Neural cell (in vitro differentiated cells): ENCODE measurements at regions not wholly inside any gene's neighbourhood (a gene's known extent, or its start where the extent isn't known, plus 50 kb on each side); places are given as distances from the start of the nearest gene placed in this dataset.

Experiments used
- H2AFZ ChIP-seq: fragments of 200-600, 300-800 bp; sonication (generic), shearing (Covaris generic); 2 replicates; pipeline ENCODE4 v1.6.0; 2014; ENCODE audit warnings: low read depth, mild to moderate bottlenecking, antibody characterized with exemption, low read length, moderate library complexity
- H3F3A ChIP-seq: fragments of 200-600 bp; shearing (Covaris generic); 2 replicates; pipeline ENCODE4 v1.6.1; 2016; ENCODE audit warnings: mild to moderate bottlenecking, moderate library complexity, mixed read lengths, antibody characterized with exemption, low read length; ENCODE audit not compliant: insufficient read depth, poor library complexity, severe bottlenecking
- H3K27ac ChIP-seq: fragments of 200-600, 300-800 bp; sonication (generic), shearing (Covaris generic); 2 replicates; pipeline ENCODE4 v1.5.1; 2014; ENCODE audit warnings: mild to moderate bottlenecking, low read length, moderate library complexity
- H3K27me3 ChIP-seq: fragments of 300-800, 200-600 bp; sonication (generic), shearing (Covaris generic); 2 replicates; pipeline ENCODE4 v1.6.0; 2014; ENCODE audit warnings: mild to moderate bottlenecking, low read depth, low read length, moderate library complexity; ENCODE audit not compliant: insufficient read depth
- H3K36me3 ChIP-seq: fragments of 300-800, 200-600 bp; sonication (generic), shearing (Covaris generic); 2 replicates; pipeline ENCODE4 v1.5.1; 2014; ENCODE audit warnings: mild to moderate bottlenecking, antibody characterized with exemption, low read length, moderate library complexity; ENCODE audit not compliant: insufficient read depth
- H3K4me2 ChIP-seq: fragments of 300-800, 200-600 bp; sonication (generic), shearing (Covaris generic); 2 replicates; pipeline ENCODE4 v1.6.0; 2014; ENCODE audit warnings: mild to moderate bottlenecking, low read length
- H3K4me3 ChIP-seq: fragments of 300-800, 200-600 bp; sonication (generic), shearing (Covaris generic); 2 replicates; pipeline ENCODE4 v1.5.1; 2014; ENCODE audit warnings: mild to moderate bottlenecking, low read length, moderate library complexity
- H3K79me2 ChIP-seq: fragments of 200-600 bp; shearing (Covaris generic); replicated peaks from 2 replicates; pipeline ENCODE4 v1.6.0; 2014; ENCODE audit warnings: mild to moderate bottlenecking, low read length, moderate library complexity; ENCODE audit not compliant: insufficient read depth
- H3K9ac ChIP-seq: fragments of 300-800, 200-600 bp; sonication (generic), shearing (Covaris generic); 2 replicates; pipeline ENCODE4 v1.6.1; 2016; ENCODE audit warnings: mild to moderate bottlenecking, low read length, mixed read lengths
- H3K9me2 ChIP-seq: fragments of 200-600 bp; shearing (Covaris generic); 2 replicates; pipeline ENCODE4 v1.6.1; 2016; ENCODE audit warnings: mild to moderate bottlenecking, low read length, mixed read lengths; ENCODE audit not compliant: insufficient read depth
- H3K9me3 ChIP-seq: fragments of 200-600, 300-800 bp; sonication (generic), shearing (Covaris generic); 2 replicates; pipeline ENCODE4 v1.6.1; 2016; ENCODE audit warnings: mild to moderate bottlenecking, mixed run types, low read length, moderate library complexity, mixed read lengths
- H4K20me1 ChIP-seq: fragments of 200-600 bp; shearing (Covaris generic); 2 replicates; pipeline ENCODE4 v1.6.1; 2016; ENCODE audit warnings: mild to moderate bottlenecking, mixed run types; ENCODE audit not compliant: insufficient read depth
- CTCF ChIP-seq: fragments of 450-650 bp; IDR thresholded peaks from 2 replicates; pipeline ENCODE4 v1.5.1; 2014; ENCODE audit warnings: antibody characterized with exemption, mild to moderate bottlenecking, moderate library complexity; ENCODE audit not compliant: poor library complexity, severe bottlenecking
- MXI1 ChIP-seq: fragments of 450-650 bp; conservative IDR thresholded peaks from 2 replicates; pipeline ENCODE4 v1.6.1; 2014; ENCODE audit warnings: antibody characterized with exemption, mild to moderate bottlenecking; ENCODE audit not compliant: poor library complexity, severe bottlenecking
- RAD21 ChIP-seq: fragments of 450-650 bp; conservative IDR thresholded peaks from 2 replicates; pipeline ENCODE4 v1.6.1; 2014; ENCODE audit warnings: antibody characterized with exemption, mild to moderate bottlenecking, moderate library complexity
- REST ChIP-seq: IDR thresholded peaks from 2 replicates; pipeline ENCODE4 v1.6.1; 2012; ENCODE audit warnings: borderline replicate concordance
- SMC3 ChIP-seq: fragments of 450-650 bp; conservative IDR thresholded peaks from 2 replicates; pipeline ENCODE4 v1.6.1; 2014; ENCODE audit warnings: antibody characterized with exemption, mild to moderate bottlenecking, moderate library complexity; ENCODE audit not compliant: poor library complexity
- TAF1 ChIP-seq: IDR thresholded peaks from 2 replicates; pipeline ENCODE4 v1.6.1; 2012; ENCODE audit warnings: low read depth

- Histone ChIP-seq H3K4me2 (no peak overlapping the region), H3K9me3 (no peaks in the 10 kb centered on the region)
Observed at GRCh38 chr1:87826681-87827251, 498.1 kb downstream of the LMO4 start.

GRCh38 chr1:87829360-87829759, 500.7 kb downstream of the LMO4 start:
- Histone ChIP-seq H3K79me2 (no peaks in the 10 kb centered on the region), H3K9ac (no peak overlapping the region), H3K27ac (no peak overlapping the region), H3K9me2 (no peaks in the 10 kb centered on the region), H2AFZ (no peak overlapping the region), H3K36me3 (no peaks in the 10 kb centered on the region), H3K4me3 (no peak overlapping the region), H3K9me3 (no peaks in the 10 kb centered on the region), H3K27me3 (no peaks in the 10 kb centered on the region), H3K4me2 (no peak overlapping the region), H4K20me1 (no peaks in the 10 kb centered on the region), H3F3A (no peaks in the 10 kb centered on the region)
- TF ChIP-seq MXI1 (no peak), TAF1 (no peak), REST (no peak), RAD21 (no peak), SMC3 (no peak), CTCF (no peak)

More at GRCh38 chr1:87826681-87827251, 498.1 kb downstream of the LMO4 start:
- Histone ChIP-seq H3K36me3 (no peaks in the 10 kb centered on the region), H3K9me2 (no peaks in the 10 kb centered on the region), H3K9ac (no peak overlapping the region), H3K27ac (no peak overlapping the region), H3K27me3 (no peaks in the 10 kb centered on the region), H3F3A (no peaks in the 10 kb centered on the region), H3K4me3 (no peak overlapping the region), H4K20me1 (no peaks in the 10 kb centered on the region), H2AFZ (no peak overlapping the region), H3K79me2 (no peaks in the 10 kb centered on the region)
- TF ChIP-seq SMC3, result no peak
- no peak for TF ChIP-seq CTCF
